ENCODE measurements at regions not wholly inside any gene's neighbourhood (a gene's known extent, or its start where the extent isn't known, plus 50 kb on each side); places are given as distances from the start of the nearest gene placed in this dataset.
"Not testable (repeated sequence)": the region's sequence is repeated elsewhere in the genome, so short reads cannot be mapped to it uniquely, and the experiment has no call there.

GRCh38 chr1:5740865-5741860 lies 251.1 kb downstream of the NPHP4 start:
- intact Hi-C loops (cut with DNase I), result loop anchor here (10.0 kb wide), 1 partner anchor 236 kb away; no protein-coding TSS in a partner anchor
- ATAC-seq, result no peak
- peak; percentile 30 for DNase-seq (ENCODE audit: low spot score)

- no peak for ATAC-seq
- intact Hi-C loops (cut with DNase I), result loop anchor here (10.0 kb wide), 1 partner anchor 236 kb away; no protein-coding TSS in a partner anchor
- DNase-seq (ENCODE audit: low spot score), result peak; percentile 38
Observed at GRCh38 chr1:5740450-5740849, 251.8 kb downstream of the NPHP4 start.

- intact Hi-C loops (cut with DNase I), result loop anchor here (10.0 kb wide), 1 partner anchor 235 kb away; no protein-coding TSS in a partner anchor
- no peak for ATAC-seq
- DNase-seq (ENCODE audit: low spot score), result peak; percentile 38
Observed at GRCh38 chr1:5739561-5740078, 252.6 kb downstream of the NPHP4 start.

GRCh38 chr1:5738911-5739462 lies 253.2 kb downstream of the NPHP4 start:
- DNase-seq (ENCODE audit: low spot score) (peak; percentile 45), ATAC-seq (no peak)
- intact Hi-C loops (cut with DNase I), result no loop called here

- ATAC-seq (no peak), DNase-seq (ENCODE audit: low spot score) (no peak)
- intact Hi-C loops (cut with DNase I), result no loop called here
Observed at GRCh38 chr1:5737081-5737480, 255.1 kb downstream of the NPHP4 start.

- DNase-seq (ENCODE audit: low spot score) (no peak), ATAC-seq (no peak)
- intact Hi-C loops (cut with DNase I), result no loop called here
Observed at GRCh38 chr1:5734996-5735395, 257.2 kb downstream of the NPHP4 start.

- intact Hi-C loops (cut with DNase I), result no loop called here
- no peak for ATAC-seq
- DNase-seq (ENCODE audit: low spot score), result no peak
Observed at GRCh38 chr1:5734414-5734813, 257.8 kb downstream of the NPHP4 start.

- DNase-seq (ENCODE audit: low spot score) (no peak), ATAC-seq (no peak)
- intact Hi-C loops (cut with DNase I), result no loop called here
Observed at GRCh38 chr1:5733596-5733995, 258.6 kb downstream of the NPHP4 start.

- ATAC-seq, result no peak
- intact Hi-C loops (cut with DNase I), result no loop called here
- DNase-seq (ENCODE audit: low spot score), result no peak
Observed at GRCh38 chr1:5731110-5731423, 261.2 kb downstream of the NPHP4 start.

- no peak for ATAC-seq
- intact Hi-C loops (cut with DNase I), result no loop called here
- DNase-seq (ENCODE audit: low spot score), result no peak
Observed at GRCh38 chr1:5730272-5731109, 261.7 kb downstream of the NPHP4 start.

GRCh38 chr1:5729636-5730145 lies 262.5 kb downstream of the NPHP4 start:
- ATAC-seq (no peak), DNase-seq (ENCODE audit: low spot score) (no peak)
- intact Hi-C loops (cut with DNase I), result no loop called here

- DNase-seq (ENCODE audit: low spot score), result no peak
- intact Hi-C loops (cut with DNase I), result no loop called here
- no peak for ATAC-seq
Observed at GRCh38 chr1:5728663-5729355, 263.4 kb downstream of the NPHP4 start.

- DNase-seq (ENCODE audit: low spot score) (no peak), ATAC-seq (no peak)
- intact Hi-C loops (cut with DNase I), result no loop called here
Observed at GRCh38 chr1:5727871-5728643, 264.2 kb downstream of the NPHP4 start.

GRCh38 chr1:5727191-5727590 lies 265.0 kb downstream of the NPHP4 start:
- ATAC-seq (no peak), DNase-seq (ENCODE audit: low spot score) (no peak)
- intact Hi-C loops (cut with DNase I), result no loop called here

GRCh38 chr1:5726586-5727184 lies 265.5 kb downstream of the NPHP4 start:
- intact Hi-C loops (cut with DNase I); ATAC-seq: not testable (repeated sequence)
- peak; percentile 26 for DNase-seq (ENCODE audit: low spot score)

- intact Hi-C loops (cut with DNase I), result no loop called here
- no peak for ATAC-seq
- peak; percentile 12 for DNase-seq (ENCODE audit: low spot score)
Observed at GRCh38 chr1:5725855-5726585, 266.2 kb downstream of the NPHP4 start.

- DNase-seq (ENCODE audit: low spot score) (peak; percentile 31), ATAC-seq (no peak)
- intact Hi-C loops (cut with DNase I), result no loop called here
Observed at GRCh38 chr1:5725406-5725805, 266.8 kb downstream of the NPHP4 start.

Data from sciatic nerve (tissue), 2 donors.